ENCODE measurements at regions not wholly inside any gene's neighbourhood (a gene's known extent, or its start where the extent isn't known, plus 50 kb on each side); places are given as distances from the start of the nearest gene placed in this dataset.

- Histone ChIP-seq H3K9ac (ENCODE audit: low read depth in 1 of 2, low read length in 2 of 2) (no peak overlapping the region), H3K4me1 (ENCODE audit: control insufficient read depth in 1 of 2, insufficient read depth in 2 of 2, low read length in 2 of 2) (peaks cover 0 to 6% of the 10 kb centered on the region in 2 donors), H3K36me3 (ENCODE audit: control insufficient read depth in 1 of 2, insufficient read depth in 2 of 2, low read length in 2 of 2) (no peaks in the 10 kb centered on the region), H3K27me3 (ENCODE audit: control insufficient read depth in 1 of 2, insufficient read depth in 2 of 2, low read length in 2 of 2) (no peaks in the 10 kb centered on the region), H3K9me3 (ENCODE audit: control insufficient read depth in 1 of 2, low read length in 2 of 2) (no peaks in the 10 kb centered on the region), H3K27ac (ENCODE audit: low read depth, low read length) (no peak overlapping the region), H3K4me3 (ENCODE audit: low read depth in 1 of 2, low read length in 2 of 2) (no peak overlapping the region)
Observed at GRCh38 chr6:92124200-92124651, 1295.1 kb downstream of the EPHA7 start.

DNA sequence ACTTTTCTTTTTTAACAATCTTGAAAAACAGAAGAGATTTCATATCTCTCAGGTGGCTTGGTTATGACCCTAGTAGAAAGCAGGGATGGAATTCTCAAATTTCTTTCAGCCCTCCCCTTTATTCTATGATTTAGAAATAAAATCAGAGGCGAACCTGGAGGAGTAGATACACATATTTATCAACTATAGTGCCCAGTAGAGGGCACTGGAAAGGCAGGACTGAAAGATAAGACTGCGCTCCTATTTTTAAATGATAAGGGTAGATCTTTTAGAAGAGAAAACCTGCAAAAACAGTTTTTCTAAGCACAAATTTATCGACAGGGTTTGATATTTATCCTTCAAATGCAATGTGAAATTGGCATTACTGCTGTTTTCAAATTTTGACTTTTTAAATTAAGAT is 1296.6 kb downstream of the EPHA7 start:
- H3K9ac ChIP-seq (ENCODE audit: low read depth in 1 of 2, low read length in 2 of 2) = no peak overlapping the region
- H3K27ac ChIP-seq (ENCODE audit: low read depth, low read length) = no peak overlapping the region
- H3K4me3 ChIP-seq (ENCODE audit: low read depth in 1 of 2, low read length in 2 of 2) = no peak overlapping the region
- H3K27me3 ChIP-seq (ENCODE audit: control insufficient read depth in 1 of 2, insufficient read depth in 2 of 2, low read length in 2 of 2) = no peaks in the 10 kb centered on the region
- no peaks in the 10 kb centered on the region for H3K9me3 ChIP-seq (ENCODE audit: control insufficient read depth in 1 of 2, low read length in 2 of 2)
- H3K4me1 ChIP-seq (ENCODE audit: control insufficient read depth in 1 of 2, insufficient read depth in 2 of 2, low read length in 2 of 2) = peaks cover 0 to 6% of the 10 kb centered on the region in 2 donors
- no peaks in the 10 kb centered on the region for H3K36me3 ChIP-seq (ENCODE audit: control insufficient read depth in 1 of 2, insufficient read depth in 2 of 2, low read length in 2 of 2)

DNA sequence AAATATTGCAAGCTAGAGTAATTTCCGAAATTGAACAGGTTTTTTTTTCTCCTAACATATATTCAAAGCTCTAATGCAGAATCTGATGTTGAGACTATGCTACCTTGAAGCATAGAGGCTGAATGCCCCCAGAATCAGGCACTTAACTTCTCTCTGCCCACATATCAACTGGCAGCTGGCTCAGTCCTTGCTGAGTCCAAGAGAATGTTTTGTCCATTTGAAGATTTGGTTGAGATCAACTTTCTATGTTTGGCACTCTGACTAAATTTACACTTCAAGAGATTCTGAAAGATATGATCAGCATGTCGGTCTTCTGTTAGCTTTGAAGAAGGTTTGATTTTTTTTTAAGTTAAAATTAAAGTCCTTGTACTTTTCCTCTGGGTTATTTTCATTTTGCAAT is 1298.1 kb downstream of the EPHA7 start:
- Histone ChIP-seq H3K9me3 (ENCODE audit: control insufficient read depth in 1 of 2, low read length in 2 of 2) (no peaks in the 10 kb centered on the region), H3K27ac (ENCODE audit: low read depth, low read length) (no peak overlapping the region), H3K4me1 (ENCODE audit: control insufficient read depth in 1 of 2, insufficient read depth in 2 of 2, low read length in 2 of 2) (peaks cover 0 to 2% of the 10 kb centered on the region in 2 donors), H3K36me3 (ENCODE audit: control insufficient read depth in 1 of 2, insufficient read depth in 2 of 2, low read length in 2 of 2) (no peaks in the 10 kb centered on the region), H3K4me3 (ENCODE audit: low read depth in 1 of 2, low read length in 2 of 2) (no peak overlapping the region), H3K9ac (ENCODE audit: low read depth in 1 of 2, low read length in 2 of 2) (no peak overlapping the region), H3K27me3 (ENCODE audit: control insufficient read depth in 1 of 2, insufficient read depth in 2 of 2, low read length in 2 of 2) (no peaks in the 10 kb centered on the region)

DNA sequence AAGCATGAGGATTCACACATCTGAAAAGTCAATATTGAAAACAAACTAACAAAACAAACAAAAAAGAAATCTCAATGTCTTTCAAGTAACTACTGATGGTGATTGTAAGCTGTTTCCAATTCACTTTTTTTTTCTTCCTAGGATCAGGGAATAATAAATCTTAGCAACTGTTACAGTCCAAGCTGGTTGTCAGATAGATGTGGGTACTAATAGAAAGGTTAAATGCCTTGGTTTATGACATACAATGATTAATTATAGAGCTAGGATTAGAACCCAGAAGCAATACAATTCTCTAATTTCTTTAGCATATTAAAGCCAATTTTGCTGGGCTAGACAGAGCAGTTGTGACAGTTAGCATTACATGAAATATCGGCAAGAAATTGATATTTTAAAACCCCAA is 1301.6 kb downstream of the EPHA7 start:
- Histone ChIP-seq H3K27ac (ENCODE audit: low read depth, low read length) (no peak overlapping the region), H3K9me3 (ENCODE audit: control insufficient read depth in 1 of 2, low read length in 2 of 2) (no peaks in the 10 kb centered on the region), H3K36me3 (ENCODE audit: control insufficient read depth in 1 of 2, insufficient read depth in 2 of 2, low read length in 2 of 2) (no peaks in the 10 kb centered on the region), H3K9ac (ENCODE audit: low read depth in 1 of 2, low read length in 2 of 2) (no peak overlapping the region), H3K4me3 (ENCODE audit: low read depth in 1 of 2, low read length in 2 of 2) (no peak overlapping the region), H3K27me3 (ENCODE audit: control insufficient read depth in 1 of 2, insufficient read depth in 2 of 2, low read length in 2 of 2) (no peaks in the 10 kb centered on the region), H3K4me1 (ENCODE audit: control insufficient read depth in 1 of 2, insufficient read depth in 2 of 2, low read length in 2 of 2) (no peaks in the 10 kb centered on the region)

DNA sequence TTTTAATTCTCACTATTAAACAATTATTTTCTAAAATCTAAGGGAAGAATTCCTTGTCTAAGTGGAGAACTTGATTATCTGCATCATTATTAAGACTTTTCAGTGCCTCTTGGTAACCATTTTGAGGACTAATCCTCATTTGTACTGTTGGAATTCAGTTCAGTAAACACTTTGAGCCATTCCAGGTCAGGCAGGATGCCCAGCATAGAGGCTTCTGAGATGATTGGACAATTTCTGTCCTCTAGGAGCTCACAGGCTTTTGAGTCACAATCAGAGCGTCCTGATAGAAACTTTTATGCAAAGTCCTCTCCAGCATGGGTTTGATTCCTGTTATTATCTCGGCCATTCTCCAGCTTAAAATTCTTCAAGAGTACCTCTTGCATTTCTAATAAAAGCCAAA is 1304.6 kb downstream of the EPHA7 start:
- H3K27ac ChIP-seq (ENCODE audit: low read depth, low read length) = no peak overlapping the region

GRCh38 chr6:92114091-92114675 is 1305.2 kb downstream of the EPHA7 start:
- H3K36me3 ChIP-seq (ENCODE audit: control insufficient read depth in 1 of 2, insufficient read depth in 2 of 2, low read length in 2 of 2) = no peaks in the 10 kb centered on the region
- no peak overlapping the region for H3K4me3 ChIP-seq (ENCODE audit: low read depth in 1 of 2, low read length in 2 of 2)
- no peaks in the 10 kb centered on the region for H3K27me3 ChIP-seq (ENCODE audit: control insufficient read depth in 1 of 2, insufficient read depth in 2 of 2, low read length in 2 of 2)
- no peak overlapping the region for H3K27ac ChIP-seq (ENCODE audit: low read depth, low read length)
- no peak overlapping the region for H3K9ac ChIP-seq (ENCODE audit: low read depth in 1 of 2, low read length in 2 of 2)
- no peaks in the 10 kb centered on the region for H3K4me1 ChIP-seq (ENCODE audit: control insufficient read depth in 1 of 2, insufficient read depth in 2 of 2, low read length in 2 of 2)
- no peaks in the 10 kb centered on the region for H3K9me3 ChIP-seq (ENCODE audit: control insufficient read depth in 1 of 2, low read length in 2 of 2)

More for the DNA sequence above, 1304.6 kb downstream of the EPHA7 start:
- Histone ChIP-seq H3K36me3 (ENCODE audit: control insufficient read depth in 1 of 2, insufficient read depth in 2 of 2, low read length in 2 of 2) (no peaks in the 10 kb centered on the region), H3K4me1 (ENCODE audit: control insufficient read depth in 1 of 2, insufficient read depth in 2 of 2, low read length in 2 of 2) (no peaks in the 10 kb centered on the region), H3K9ac (ENCODE audit: low read depth in 1 of 2, low read length in 2 of 2) (no peak overlapping the region), H3K9me3 (ENCODE audit: control insufficient read depth in 1 of 2, low read length in 2 of 2) (no peaks in the 10 kb centered on the region), H3K27me3 (ENCODE audit: control insufficient read depth in 1 of 2, insufficient read depth in 2 of 2, low read length in 2 of 2) (no peaks in the 10 kb centered on the region), H3K4me3 (ENCODE audit: low read depth in 1 of 2, low read length in 2 of 2) (no peak overlapping the region)

- Histone ChIP-seq H3K36me3 (ENCODE audit: control insufficient read depth in 1 of 2, insufficient read depth in 2 of 2, low read length in 2 of 2) (no peaks in the 10 kb centered on the region), H3K27ac (ENCODE audit: low read depth, low read length) (no peak overlapping the region), H3K4me3 (ENCODE audit: low read depth in 1 of 2, low read length in 2 of 2) (no peak overlapping the region), H3K9me3 (ENCODE audit: control insufficient read depth in 1 of 2, low read length in 2 of 2) (no peaks in the 10 kb centered on the region), H3K9ac (ENCODE audit: low read depth in 1 of 2, low read length in 2 of 2) (no peak overlapping the region), H3K4me1 (ENCODE audit: control insufficient read depth in 1 of 2, insufficient read depth in 2 of 2, low read length in 2 of 2) (no peaks in the 10 kb centered on the region), H3K27me3 (ENCODE audit: control insufficient read depth in 1 of 2, insufficient read depth in 2 of 2, low read length in 2 of 2) (no peaks in the 10 kb centered on the region)
Observed at GRCh38 chr6:92111386-92111785, 1308.0 kb downstream of the EPHA7 start.

DNA sequence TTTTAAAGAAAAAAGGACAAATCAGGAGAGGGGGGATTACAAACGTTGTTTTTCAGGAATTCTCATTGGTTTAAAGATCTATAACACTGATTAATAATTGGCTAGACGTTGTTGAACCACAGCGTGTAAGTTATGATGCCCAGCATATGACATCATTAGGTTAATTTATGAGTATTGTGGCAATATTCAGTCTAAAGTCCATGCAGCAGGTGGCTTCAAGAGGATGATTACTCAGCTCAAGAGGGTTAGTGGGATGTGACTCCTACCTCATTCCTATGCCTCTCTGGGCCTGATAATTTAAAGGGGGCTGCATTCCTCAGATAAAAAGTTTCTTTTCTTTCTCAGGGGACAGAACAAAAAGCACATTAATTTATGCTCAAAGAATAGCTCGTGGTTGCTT is 1309.0 kb downstream of the EPHA7 start:
- Histone ChIP-seq H3K36me3 (ENCODE audit: control insufficient read depth in 1 of 2, insufficient read depth in 2 of 2, low read length in 2 of 2) (no peaks in the 10 kb centered on the region), H3K9me3 (ENCODE audit: control insufficient read depth in 1 of 2, low read length in 2 of 2) (no peaks in the 10 kb centered on the region), H3K27me3 (ENCODE audit: control insufficient read depth in 1 of 2, insufficient read depth in 2 of 2, low read length in 2 of 2) (no peaks in the 10 kb centered on the region), H3K4me3 (ENCODE audit: low read depth in 1 of 2, low read length in 2 of 2) (no peak overlapping the region), H3K27ac (ENCODE audit: low read depth, low read length) (no peak overlapping the region), H3K9ac (ENCODE audit: low read depth in 1 of 2, low read length in 2 of 2) (no peak overlapping the region), H3K4me1 (ENCODE audit: control insufficient read depth in 1 of 2, insufficient read depth in 2 of 2, low read length in 2 of 2) (no peaks in the 10 kb centered on the region)

GRCh38 chr6:92109956-92110355 is 1309.4 kb downstream of the EPHA7 start:
- Histone ChIP-seq H3K4me1 (ENCODE audit: control insufficient read depth in 1 of 2, insufficient read depth in 2 of 2, low read length in 2 of 2) (no peaks in the 10 kb centered on the region), H3K9ac (ENCODE audit: low read depth in 1 of 2, low read length in 2 of 2) (no peak overlapping the region), H3K9me3 (ENCODE audit: control insufficient read depth in 1 of 2, low read length in 2 of 2) (no peaks in the 10 kb centered on the region), H3K4me3 (ENCODE audit: low read depth in 1 of 2, low read length in 2 of 2) (no peak overlapping the region), H3K27ac (ENCODE audit: low read depth, low read length) (no peak overlapping the region), H3K36me3 (ENCODE audit: control insufficient read depth in 1 of 2, insufficient read depth in 2 of 2, low read length in 2 of 2) (no peaks in the 10 kb centered on the region), H3K27me3 (ENCODE audit: control insufficient read depth in 1 of 2, insufficient read depth in 2 of 2, low read length in 2 of 2) (no peaks in the 10 kb centered on the region)

DNA sequence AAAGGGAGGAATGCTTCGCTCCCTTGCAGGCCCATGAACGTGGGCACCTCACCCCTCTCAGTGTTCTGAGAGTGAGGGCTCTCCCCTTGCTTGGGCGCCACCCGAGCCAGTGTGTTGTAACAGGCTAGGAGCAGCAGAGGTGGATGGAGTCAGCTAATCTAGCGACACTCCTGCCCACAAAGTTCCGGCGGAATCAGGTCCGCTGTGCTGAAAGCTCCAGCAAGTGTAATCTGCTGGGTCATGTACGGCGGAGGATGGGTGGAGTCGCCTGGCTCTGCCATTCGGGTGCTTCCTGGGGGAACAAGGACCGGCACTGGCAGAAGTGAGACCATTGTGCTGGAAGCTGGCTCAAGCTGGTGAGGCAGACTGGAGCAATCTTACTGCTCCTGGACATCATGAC is 1310.1 kb downstream of the EPHA7 start:
- Histone ChIP-seq H3K9me3 (ENCODE audit: control insufficient read depth in 1 of 2, low read length in 2 of 2) (no peaks in the 10 kb centered on the region), H3K27me3 (ENCODE audit: control insufficient read depth in 1 of 2, insufficient read depth in 2 of 2, low read length in 2 of 2) (no peaks in the 10 kb centered on the region), H3K27ac (ENCODE audit: low read depth, low read length) (no peak overlapping the region), H3K9ac (ENCODE audit: low read depth in 1 of 2, low read length in 2 of 2) (no peak overlapping the region), H3K4me3 (ENCODE audit: low read depth in 1 of 2, low read length in 2 of 2) (no peak overlapping the region), H3K4me1 (ENCODE audit: control insufficient read depth in 1 of 2, insufficient read depth in 2 of 2, low read length in 2 of 2) (no peaks in the 10 kb centered on the region), H3K36me3 (ENCODE audit: control insufficient read depth in 1 of 2, insufficient read depth in 2 of 2, low read length in 2 of 2) (no peaks in the 10 kb centered on the region)

GRCh38 chr6:92086750-92087149 is 1332.6 kb downstream of the EPHA7 start:
- Histone ChIP-seq H3K4me1 (ENCODE audit: control insufficient read depth in 1 of 2, insufficient read depth in 2 of 2, low read length in 2 of 2) (no peaks in the 10 kb centered on the region), H3K9me3 (ENCODE audit: control insufficient read depth in 1 of 2, low read length in 2 of 2) (peaks cover 0 to 3% of the 10 kb centered on the region in 2 donors), H3K4me3 (ENCODE audit: low read depth in 1 of 2, low read length in 2 of 2) (no peak overlapping the region), H3K27ac (ENCODE audit: low read depth, low read length) (no peak overlapping the region), H3K36me3 (ENCODE audit: control insufficient read depth in 1 of 2, insufficient read depth in 2 of 2, low read length in 2 of 2) (no peaks in the 10 kb centered on the region), H3K9ac (ENCODE audit: low read depth in 1 of 2, low read length in 2 of 2) (no peak overlapping the region), H3K27me3 (ENCODE audit: control insufficient read depth in 1 of 2, insufficient read depth in 2 of 2, low read length in 2 of 2) (no peaks in the 10 kb centered on the region)
